ENCODE measurements at regions not wholly inside any gene's neighbourhood (a gene's known extent, or its start where the extent isn't known, plus 50 kb on each side); places are given as distances from the start of the nearest gene placed in this dataset.
"Not testable (repeated sequence)": the region's sequence is repeated elsewhere in the genome, so short reads cannot be mapped to it uniquely, and the experiment has no call there.

DNA sequence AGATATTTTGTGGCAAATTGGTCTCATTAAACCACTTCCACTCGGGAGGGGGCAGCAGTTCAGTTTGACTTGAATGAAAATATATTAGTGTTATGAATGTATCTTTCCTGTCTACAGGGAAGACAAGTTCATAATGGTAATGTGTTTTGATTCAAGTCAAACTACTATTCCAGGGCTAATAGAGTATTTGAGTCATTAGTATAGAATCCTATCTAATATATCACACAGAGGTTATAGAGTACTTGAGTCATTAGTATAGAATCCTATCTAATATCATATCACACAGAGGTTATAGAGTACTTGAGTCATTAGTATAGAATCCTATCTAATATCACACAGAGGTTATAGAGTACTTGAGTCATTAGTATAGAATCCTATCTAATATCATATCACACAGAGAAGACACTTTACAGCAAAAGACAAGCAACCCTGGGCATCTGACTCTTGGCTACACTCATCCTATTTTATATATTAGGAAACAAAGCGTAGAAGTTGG is 199.7 kb upstream of the MAGI2 start:
- no peak for DNase-seq (ENCODE audit: low spot score in 2 of 2)
- Mint-ChIP-seq H3K27ac (no peak overlapping the region), H3K4me3 (no peak overlapping the region), H3K36me3 (no peaks in the 10 kb centered on the region), H3K9me3 (no peaks in the 10 kb centered on the region), H3K27me3 (no peaks in the 10 kb centered on the region), H3K4me1 (no peaks in the 10 kb centered on the region)
- ATAC-seq (ENCODE audit: low read depth): no peak

DNA sequence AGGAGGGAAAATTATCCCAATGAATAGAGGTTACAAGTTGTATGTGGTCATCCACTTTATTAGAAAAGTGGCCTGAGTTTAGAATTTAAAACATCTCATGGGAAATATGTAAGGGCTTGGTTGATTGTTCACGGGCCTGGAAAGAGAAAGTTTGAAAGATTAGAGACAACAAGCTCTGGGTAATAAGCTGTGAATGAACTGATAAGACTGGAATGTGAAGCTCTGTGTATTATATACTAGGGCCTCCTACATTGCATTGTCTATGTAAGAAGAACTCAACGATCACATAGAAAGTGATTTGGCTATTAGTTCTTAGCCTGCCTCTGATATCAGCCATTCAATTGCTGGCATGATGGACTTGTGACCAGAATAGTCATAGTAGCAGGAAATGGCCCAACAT is 199.2 kb upstream of the MAGI2 start:
- no peak overlapping the region for H3K4me3 Mint-ChIP-seq
- H3K4me1 Mint-ChIP-seq: no peaks in the 10 kb centered on the region
- no peaks in the 10 kb centered on the region for H3K36me3 Mint-ChIP-seq
- ATAC-seq (ENCODE audit: low read depth): no peak
- no peaks in the 10 kb centered on the region for H3K27me3 Mint-ChIP-seq
- H3K27ac Mint-ChIP-seq: no peak overlapping the region
- H3K9me3 Mint-ChIP-seq: no peaks in the 10 kb centered on the region
- no peak for DNase-seq (ENCODE audit: low spot score in 2 of 2)

DNA sequence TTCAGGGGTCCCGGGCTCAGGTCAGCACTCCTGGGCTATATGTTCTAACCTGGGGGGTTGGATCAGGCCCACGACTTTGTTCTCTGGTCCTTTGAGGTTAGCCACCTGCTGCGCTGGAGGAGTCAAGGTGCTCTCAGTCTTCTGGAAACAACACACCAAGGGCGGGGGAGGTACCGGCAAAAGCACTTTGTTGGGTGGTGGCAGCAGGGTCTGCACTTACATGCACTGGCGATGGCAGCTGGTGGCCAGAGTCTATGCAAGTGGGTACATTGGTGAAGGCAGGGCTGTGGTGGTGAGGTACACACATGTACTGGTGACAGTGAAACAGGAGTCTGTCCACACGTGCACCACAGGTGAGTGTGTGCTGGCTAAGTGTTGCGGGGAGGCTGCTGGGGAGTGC is 194.2 kb upstream of the MAGI2 start:
- Mint-ChIP-seq H3K4me3 (no peak overlapping the region), H3K9me3 (peaks cover 1% of the 10 kb centered on the region), H3K27me3 (no peaks in the 10 kb centered on the region), H3K36me3 (no peaks in the 10 kb centered on the region), H3K27ac (no peak overlapping the region), H3K4me1 (no peaks in the 10 kb centered on the region)
- no peak for DNase-seq (ENCODE audit: low spot score in 2 of 2)
- no peak for ATAC-seq (ENCODE audit: low read depth)

DNA sequence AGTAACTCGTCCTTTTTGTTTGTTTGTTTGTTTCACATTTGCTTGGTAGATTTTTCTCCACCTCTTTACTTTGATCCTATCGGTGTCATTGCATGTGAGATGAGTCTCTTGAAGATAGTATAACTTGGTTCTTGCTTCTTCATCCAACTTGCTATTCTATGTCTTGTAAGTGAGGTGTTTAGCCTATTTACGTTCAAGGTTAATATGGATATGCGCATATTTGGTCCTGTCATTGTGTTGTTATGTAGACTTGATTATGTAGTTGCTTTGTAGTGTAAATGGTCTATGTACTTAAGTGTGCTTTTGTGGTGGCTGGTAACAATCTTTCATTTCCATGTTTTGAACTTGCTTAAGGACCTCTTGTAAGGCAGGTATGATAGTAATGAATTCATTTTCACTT is 192.8 kb upstream of the MAGI2 start:
- DNase-seq (ENCODE audit: low spot score in 2 of 2) (no peak), ATAC-seq (ENCODE audit: low read depth) (no peak)
- Mint-ChIP-seq H3K36me3 (no peaks in the 10 kb centered on the region), H3K9me3 (peaks cover 1% of the 10 kb centered on the region), H3K27ac (no peak overlapping the region), H3K4me3 (no peak overlapping the region), H3K4me1 (no peaks in the 10 kb centered on the region), H3K27me3 (no peaks in the 10 kb centered on the region)

DNA sequence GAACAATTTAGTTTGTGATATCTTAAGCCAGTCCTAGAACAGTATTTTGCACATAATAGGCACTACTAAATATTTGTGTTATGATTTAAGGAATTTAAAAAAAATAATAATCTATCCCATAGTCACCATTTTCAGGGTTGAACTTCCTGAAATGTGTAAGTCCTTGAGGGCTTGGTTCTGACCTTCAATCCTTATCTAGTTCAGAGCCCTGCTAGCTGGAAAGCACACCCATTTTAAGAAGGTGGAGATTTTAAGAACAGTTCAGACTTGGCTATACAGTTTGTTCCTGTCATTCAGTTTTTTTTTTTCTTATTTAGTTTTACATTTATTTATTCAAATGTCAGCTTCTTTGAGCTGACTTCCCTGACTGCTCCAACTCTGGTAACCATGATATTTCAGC is 183.4 kb upstream of the MAGI2 start:
- Mint-ChIP-seq H3K4me3 (no peak overlapping the region), H3K9me3 (peaks cover 1% of the 10 kb centered on the region), H3K36me3 (no peaks in the 10 kb centered on the region), H3K27ac (no peak overlapping the region), H3K4me1 (no peaks in the 10 kb centered on the region), H3K27me3 (no peaks in the 10 kb centered on the region)
- ATAC-seq (ENCODE audit: low read depth) (no peak), DNase-seq (ENCODE audit: low spot score in 2 of 2) (no peak)

DNA sequence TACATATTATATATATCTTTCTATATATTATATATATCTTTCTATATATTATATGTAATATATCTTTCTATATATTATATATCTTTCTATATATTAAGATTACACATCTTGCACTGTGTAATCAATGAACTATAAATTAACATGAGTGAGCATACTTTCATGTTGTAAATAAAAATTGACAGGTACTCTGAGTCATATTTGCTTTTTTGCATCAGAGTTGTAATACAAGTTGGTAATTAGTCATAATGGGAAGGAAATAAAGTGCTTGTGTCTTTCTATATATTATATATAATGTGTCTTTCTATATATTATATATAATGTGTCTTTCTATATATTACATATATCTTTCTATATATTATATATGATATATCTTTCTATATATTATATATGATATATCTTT is 172.5 kb upstream of the MAGI2 start:
- H3K9me3 Mint-ChIP-seq; DNase-seq (ENCODE audit: low spot score in 2 of 2); H3K27ac Mint-ChIP-seq; ATAC-seq (ENCODE audit: low read depth); H3K27me3 Mint-ChIP-seq; H3K36me3 Mint-ChIP-seq; H3K4me1 Mint-ChIP-seq; H3K4me3 Mint-ChIP-seq: not testable (repeated sequence)

DNA sequence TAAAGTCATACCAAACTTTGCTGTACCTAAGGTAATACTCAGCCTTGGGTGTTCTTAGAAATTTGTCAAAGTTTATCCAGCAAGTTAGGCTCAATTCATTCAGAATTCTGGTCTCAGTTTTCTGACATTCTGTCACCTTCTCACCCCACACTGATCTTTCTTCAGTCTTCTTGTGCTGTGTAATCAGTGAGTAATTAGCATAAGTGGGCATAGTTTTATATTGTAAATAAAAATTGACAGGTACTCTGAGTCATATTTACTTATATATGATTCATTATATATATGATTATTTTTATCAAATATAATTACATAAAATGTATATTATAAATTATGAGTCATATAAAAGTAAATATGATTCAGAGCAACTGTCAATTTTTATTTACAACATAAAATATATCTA is 170.9 kb upstream of the MAGI2 start:
- H3K27me3 Mint-ChIP-seq: no peaks in the 10 kb centered on the region
- no peaks in the 10 kb centered on the region for H3K4me1 Mint-ChIP-seq
- H3K27ac Mint-ChIP-seq: no peak overlapping the region
- H3K36me3 Mint-ChIP-seq: no peaks in the 10 kb centered on the region
- ATAC-seq (ENCODE audit: low read depth) (no peak), DNase-seq (ENCODE audit: low spot score in 2 of 2) (no peak)
- H3K9me3 Mint-ChIP-seq: peaks cover 1% of the 10 kb centered on the region
- no peak overlapping the region for H3K4me3 Mint-ChIP-seq

DNA sequence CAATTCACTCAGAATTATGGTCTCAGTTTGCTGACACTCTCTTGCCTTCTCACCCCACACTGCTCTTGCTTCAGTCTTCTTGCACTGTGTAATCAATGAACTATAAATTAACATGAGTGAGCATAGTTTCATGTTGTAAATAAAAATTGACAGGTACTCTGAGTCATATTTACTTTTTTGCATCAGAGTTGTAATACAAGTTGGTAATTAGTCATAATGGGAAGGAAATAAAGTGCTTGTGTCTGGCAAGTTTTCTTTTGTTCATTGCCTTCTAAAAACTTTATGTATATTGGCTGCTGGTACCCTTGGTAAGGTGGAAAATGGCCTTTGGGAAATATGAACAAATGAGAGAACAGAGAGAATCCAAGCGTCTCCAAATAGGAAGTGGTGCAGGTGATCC is 169.3 kb upstream of the MAGI2 start:
- no peaks in the 10 kb centered on the region for H3K4me1 Mint-ChIP-seq
- H3K4me3 Mint-ChIP-seq: no peak overlapping the region
- DNase-seq (ENCODE audit: low spot score in 2 of 2) (no peak), ATAC-seq (ENCODE audit: low read depth) (no peak)
- no peaks in the 10 kb centered on the region for H3K36me3 Mint-ChIP-seq
- peaks cover 1% of the 10 kb centered on the region for H3K9me3 Mint-ChIP-seq
- no peaks in the 10 kb centered on the region for H3K27me3 Mint-ChIP-seq
- no peak overlapping the region for H3K27ac Mint-ChIP-seq

DNA sequence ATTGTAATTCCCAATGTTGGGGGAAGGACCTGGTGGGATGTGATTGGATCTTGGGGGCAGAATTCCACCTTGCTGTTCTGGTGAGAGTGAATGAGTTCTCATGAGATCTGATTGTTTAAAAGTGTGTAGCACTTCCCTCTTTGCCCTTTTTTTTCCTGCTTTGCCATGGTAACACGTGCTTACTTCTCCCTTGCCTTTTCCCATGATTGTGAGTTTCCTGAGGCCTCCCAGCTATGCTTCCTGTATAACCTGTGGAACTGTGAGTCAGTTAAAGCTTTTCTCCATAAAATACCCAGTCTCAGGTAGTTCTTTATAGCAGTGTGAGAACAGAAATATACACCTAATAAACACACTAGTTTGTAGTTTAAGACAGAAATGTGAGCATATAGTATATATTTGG is 166.8 kb upstream of the MAGI2 start:
- H3K27me3 Mint-ChIP-seq: no peaks in the 10 kb centered on the region
- no peak overlapping the region for H3K27ac Mint-ChIP-seq
- no peak overlapping the region for H3K4me3 Mint-ChIP-seq
- DNase-seq (ENCODE audit: low spot score in 2 of 2) (no peak), ATAC-seq (ENCODE audit: low read depth) (no peak)
- H3K9me3 Mint-ChIP-seq: peaks cover 1% of the 10 kb centered on the region
- no peaks in the 10 kb centered on the region for H3K4me1 Mint-ChIP-seq
- no peaks in the 10 kb centered on the region for H3K36me3 Mint-ChIP-seq

DNA sequence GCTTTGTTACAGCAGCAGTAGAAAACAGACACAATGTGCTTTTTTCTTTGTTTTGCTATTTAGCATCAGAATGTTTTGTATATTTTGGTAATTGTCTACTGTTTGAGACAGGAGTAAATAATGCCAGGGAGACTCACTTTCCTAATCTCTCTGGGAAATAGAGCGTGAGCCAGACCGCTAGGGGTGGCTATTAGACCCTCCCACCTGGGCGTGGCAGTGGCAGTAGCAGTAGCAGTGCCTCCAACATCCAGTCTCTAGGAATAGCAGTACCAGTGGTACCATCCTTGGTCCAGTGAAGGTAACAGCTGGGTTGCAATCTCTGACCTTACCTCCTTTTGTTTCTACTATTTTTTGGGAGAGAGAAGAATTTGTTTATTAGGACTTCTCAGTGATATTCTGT is 165.7 kb upstream of the MAGI2 start:
- no peak for ATAC-seq (ENCODE audit: low read depth)
- DNase-seq (ENCODE audit: low spot score in 2 of 2): no peak
- Mint-ChIP-seq H3K27me3 (no peaks in the 10 kb centered on the region), H3K36me3 (no peaks in the 10 kb centered on the region), H3K9me3 (peaks cover 1% of the 10 kb centered on the region), H3K27ac (no peak overlapping the region), H3K4me1 (no peaks in the 10 kb centered on the region), H3K4me3 (no peak overlapping the region)

DNA sequence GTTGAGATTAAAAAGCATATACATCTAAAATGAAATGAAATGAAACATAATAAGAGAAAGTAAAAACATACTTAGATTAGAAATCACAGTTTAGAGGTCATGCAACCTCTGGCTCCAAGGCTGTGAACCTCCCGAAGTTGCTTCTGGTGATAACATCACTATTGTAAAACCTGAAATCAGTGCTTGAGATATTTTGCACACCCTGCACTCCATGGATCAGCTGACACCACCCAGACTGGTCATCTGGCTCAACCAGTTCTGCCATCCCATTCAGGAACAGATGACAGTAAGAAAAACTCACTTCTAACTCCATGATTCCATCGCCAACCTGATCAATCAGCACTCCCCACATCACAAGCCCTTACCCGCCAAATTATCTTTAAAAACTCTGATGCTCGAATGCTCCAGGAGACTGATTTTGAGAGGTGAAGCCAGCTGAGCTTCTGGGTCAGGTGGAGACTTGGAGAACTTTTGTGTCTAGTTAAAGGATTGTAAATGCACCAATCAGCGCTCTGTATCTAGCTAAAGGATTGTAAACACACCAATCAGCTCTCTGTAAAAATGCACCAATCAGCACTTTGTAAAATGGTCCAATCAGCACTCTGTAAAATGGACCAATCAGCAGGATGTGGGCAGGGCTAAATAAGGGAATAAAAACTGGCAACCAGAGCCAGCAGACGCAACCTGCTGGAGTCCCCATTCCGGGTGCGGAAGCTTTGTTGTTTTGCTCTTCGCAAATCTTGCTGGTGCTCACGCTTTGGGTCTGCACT is 162.6 kb upstream of the MAGI2 start:
- no peak for ATAC-seq (ENCODE audit: low read depth)
- H3K27ac Mint-ChIP-seq: no peak overlapping the region
- no peaks in the 10 kb centered on the region for H3K36me3 Mint-ChIP-seq
- H3K27me3 Mint-ChIP-seq: no peaks in the 10 kb centered on the region
- H3K4me3 Mint-ChIP-seq: no peak overlapping the region
- DNase-seq (ENCODE audit: low spot score in 2 of 2): no peak
- H3K4me1 Mint-ChIP-seq: no peaks in the 10 kb centered on the region
- peaks cover 1% of the 10 kb centered on the region for H3K9me3 Mint-ChIP-seq

DNA sequence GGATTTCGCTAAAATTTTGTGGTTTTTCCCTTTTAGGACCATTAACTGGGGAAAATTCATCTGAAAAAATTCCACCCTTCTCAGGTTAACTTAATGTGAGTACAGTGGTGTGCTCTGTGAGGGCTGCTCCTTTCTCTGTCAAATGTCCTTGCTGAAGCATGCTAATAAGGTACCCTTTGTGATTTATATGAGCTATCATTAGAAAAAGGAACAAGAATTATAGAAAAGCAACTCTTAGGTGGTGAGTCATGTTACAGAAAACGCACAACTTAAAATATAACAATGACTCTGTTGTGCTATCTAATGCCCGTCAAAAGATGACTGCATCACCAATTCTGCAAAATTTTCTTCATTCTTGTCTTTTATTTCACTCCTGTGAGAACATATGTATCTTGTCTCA is 162.0 kb upstream of the MAGI2 start:
- no peak overlapping the region for H3K27ac Mint-ChIP-seq
- DNase-seq (ENCODE audit: low spot score in 2 of 2) (no peak), ATAC-seq (ENCODE audit: low read depth) (no peak)
- H3K4me1 Mint-ChIP-seq: no peaks in the 10 kb centered on the region
- H3K4me3 Mint-ChIP-seq: no peak overlapping the region
- peaks cover under 1% of the 10 kb centered on the region for H3K9me3 Mint-ChIP-seq
- H3K36me3 Mint-ChIP-seq: no peaks in the 10 kb centered on the region
- H3K27me3 Mint-ChIP-seq: no peaks in the 10 kb centered on the region

DNA sequence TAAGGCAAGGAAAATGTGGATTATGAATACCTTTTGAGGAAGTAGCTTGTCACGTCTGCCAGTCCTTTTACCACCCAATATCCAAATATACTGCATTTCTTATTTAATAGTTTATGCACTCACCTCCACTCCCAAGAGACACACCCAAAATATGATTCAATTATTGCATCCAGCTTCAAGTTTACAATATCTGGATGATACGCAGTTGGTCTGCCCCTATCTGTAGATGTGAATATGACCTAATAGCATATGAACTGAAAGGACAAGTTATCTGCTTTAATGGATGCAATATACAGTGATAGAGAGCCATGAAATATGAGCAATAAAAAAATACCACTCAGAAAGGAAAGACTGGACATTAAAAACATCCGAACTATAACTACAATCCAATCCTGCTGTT is 159.4 kb upstream of the MAGI2 start:
- DNase-seq (ENCODE audit: low spot score in 2 of 2) (no peak), ATAC-seq (ENCODE audit: low read depth) (no peak)
- no peaks in the 10 kb centered on the region for H3K27me3 Mint-ChIP-seq
- no peaks in the 10 kb centered on the region for H3K36me3 Mint-ChIP-seq
- no peaks in the 10 kb centered on the region for H3K4me1 Mint-ChIP-seq
- no peak overlapping the region for H3K4me3 Mint-ChIP-seq
- no peak overlapping the region for H3K27ac Mint-ChIP-seq
- H3K9me3 Mint-ChIP-seq: peaks cover 1% of the 10 kb centered on the region

DNA sequence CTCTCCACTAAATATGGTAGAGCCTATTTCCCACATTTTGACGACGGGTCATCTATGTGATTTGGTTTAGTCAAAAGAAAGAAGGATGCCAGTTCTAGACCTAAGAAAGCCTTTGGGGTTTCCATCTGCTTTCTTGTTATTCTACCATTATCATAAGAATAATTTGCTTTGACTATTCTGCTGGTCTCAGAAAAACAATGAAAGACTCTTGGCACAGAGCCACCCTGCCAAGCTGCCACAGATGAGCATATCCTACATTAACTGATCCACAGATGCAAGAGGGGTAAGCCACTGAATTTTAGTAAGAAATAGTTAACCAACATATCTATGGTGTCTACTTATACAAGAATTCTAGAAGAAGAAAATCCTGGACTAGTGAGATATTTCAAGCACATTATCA is 158.6 kb upstream of the MAGI2 start:
- Mint-ChIP-seq H3K4me1 (no peaks in the 10 kb centered on the region), H3K4me3 (no peak overlapping the region), H3K27me3 (no peaks in the 10 kb centered on the region), H3K27ac (no peak overlapping the region), H3K9me3 (peaks cover 2% of the 10 kb centered on the region), H3K36me3 (no peaks in the 10 kb centered on the region)
- ATAC-seq (ENCODE audit: low read depth): no peak
- no peak for DNase-seq (ENCODE audit: low spot score in 2 of 2)

DNA sequence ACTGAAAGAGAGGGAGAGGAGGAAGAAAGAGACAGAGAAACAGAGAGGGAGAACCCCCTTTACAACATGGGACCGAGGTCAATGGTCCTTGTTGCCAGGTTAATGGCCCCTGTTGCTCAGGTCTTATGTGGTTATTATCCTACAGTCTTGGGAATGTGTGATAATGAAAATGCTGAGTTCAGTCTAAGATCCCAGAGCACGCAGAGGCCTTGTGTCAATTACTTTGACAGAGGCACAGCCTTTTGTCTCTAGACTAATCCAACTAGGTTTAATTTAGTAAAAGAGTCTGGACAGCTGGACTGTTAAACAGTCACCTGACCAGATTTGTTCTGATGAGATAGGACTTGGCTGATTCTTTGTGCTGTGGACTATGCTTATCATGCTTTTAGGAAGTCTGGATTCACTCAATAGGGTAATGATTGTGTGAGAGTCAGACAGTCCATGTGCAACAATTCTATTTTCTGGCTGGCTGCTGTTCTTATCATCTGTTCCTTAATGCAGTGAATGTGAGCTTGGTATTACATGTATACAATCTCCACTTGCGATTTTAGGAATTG is 157.4 kb upstream of the MAGI2 start:
- H3K36me3 Mint-ChIP-seq: no peaks in the 10 kb centered on the region
- no peaks in the 10 kb centered on the region for H3K27me3 Mint-ChIP-seq
- H3K27ac Mint-ChIP-seq: no peak overlapping the region
- no peaks in the 10 kb centered on the region for H3K4me1 Mint-ChIP-seq
- no peak overlapping the region for H3K4me3 Mint-ChIP-seq
- ATAC-seq (ENCODE audit: low read depth): no peak
- DNase-seq (ENCODE audit: low spot score in 2 of 2): no peak
- peaks cover 3% of the 10 kb centered on the region for H3K9me3 Mint-ChIP-seq
